ENCODE measurements at regions not wholly inside any gene's neighbourhood (a gene's known extent, or its start where the extent isn't known, plus 50 kb on each side); places are given as distances from the start of the nearest gene placed in this dataset.

DNA sequence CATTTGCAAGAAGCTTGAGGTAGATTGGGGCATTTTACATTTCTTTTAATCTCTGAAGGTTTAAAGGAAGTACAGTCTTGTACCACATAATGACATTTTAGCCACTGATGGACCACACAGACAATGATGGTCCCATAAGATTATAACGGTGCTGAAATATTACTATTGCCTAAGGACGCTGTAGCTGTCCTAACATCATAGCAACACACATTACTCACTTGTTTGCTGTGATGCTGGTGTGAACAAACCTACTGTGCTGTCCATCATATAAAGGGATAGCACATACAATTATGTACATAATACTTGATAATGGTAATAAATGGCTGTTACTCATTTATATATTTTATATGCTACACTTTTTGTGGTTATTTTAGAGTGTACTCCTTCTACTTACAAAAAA is 127.1 kb upstream of the CPNE8 start:
- TF ChIP-seq, protein P1, sequence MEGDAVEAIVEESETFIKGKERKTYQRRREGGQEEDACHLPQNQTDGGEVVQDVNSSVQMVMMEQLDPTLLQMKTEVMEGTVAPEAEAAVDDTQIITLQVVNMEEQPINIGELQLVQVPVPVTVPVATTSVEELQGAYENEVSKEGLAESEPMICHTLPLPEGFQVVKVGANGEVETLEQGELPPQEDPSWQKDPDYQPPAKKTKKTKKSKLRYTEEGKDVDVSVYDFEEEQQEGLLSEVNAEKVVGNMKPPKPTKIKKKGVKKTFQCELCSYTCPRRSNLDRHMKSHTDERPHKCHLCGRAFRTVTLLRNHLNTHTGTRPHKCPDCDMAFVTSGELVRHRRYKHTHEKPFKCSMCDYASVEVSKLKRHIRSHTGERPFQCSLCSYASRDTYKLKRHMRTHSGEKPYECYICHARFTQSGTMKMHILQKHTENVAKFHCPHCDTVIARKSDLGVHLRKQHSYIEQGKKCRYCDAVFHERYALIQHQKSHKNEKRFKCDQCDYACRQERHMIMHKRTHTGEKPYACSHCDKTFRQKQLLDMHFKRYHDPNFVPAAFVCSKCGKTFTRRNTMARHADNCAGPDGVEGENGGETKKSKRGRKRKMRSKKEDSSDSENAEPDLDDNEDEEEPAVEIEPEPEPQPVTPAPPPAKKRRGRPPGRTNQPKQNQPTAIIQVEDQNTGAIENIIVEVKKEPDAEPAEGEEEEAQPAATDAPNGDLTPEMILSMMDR (conservative IDR thresholded peaks at IDR 0.05): no peak
- TF ChIP-seq EZH2 (IDR thresholded peaks at IDR 0.05; ENCODE audit: low read depth): no peak
